WTC11 (cell line): ENCODE measurements at regions not wholly inside any gene's neighbourhood (a gene's known extent, or its start where the extent isn't known, plus 50 kb on each side); places are given as distances from the start of the nearest gene placed in this dataset.

Source experiments
- EMX1 ChIP-seq: fragments of 250-450 bp; sonication (Bioruptor Pico); IDR thresholded peaks from 2 replicates; pipeline ENCODE4 v1.8.0; 2021; ENCODE audit warnings: mild to moderate bottlenecking
- TF ChIP-seq, protein P1 (sequence below): fragments of 200-600 bp; IDR thresholded peaks from 2 replicates; pipeline ENCODE4 v1.8.0; 2022; ENCODE audit warnings: antibody characterized with exemption
- TF ChIP-seq, protein P2 (sequence below): sonication (generic); formaldehyde crosslinking; IDR thresholded peaks from 2 replicates; pipeline ENCODE4 v1.8.1; 2022; ENCODE audit warnings: mild to moderate bottlenecking, moderate library complexity, missing genetic modification reagents

DNA sequence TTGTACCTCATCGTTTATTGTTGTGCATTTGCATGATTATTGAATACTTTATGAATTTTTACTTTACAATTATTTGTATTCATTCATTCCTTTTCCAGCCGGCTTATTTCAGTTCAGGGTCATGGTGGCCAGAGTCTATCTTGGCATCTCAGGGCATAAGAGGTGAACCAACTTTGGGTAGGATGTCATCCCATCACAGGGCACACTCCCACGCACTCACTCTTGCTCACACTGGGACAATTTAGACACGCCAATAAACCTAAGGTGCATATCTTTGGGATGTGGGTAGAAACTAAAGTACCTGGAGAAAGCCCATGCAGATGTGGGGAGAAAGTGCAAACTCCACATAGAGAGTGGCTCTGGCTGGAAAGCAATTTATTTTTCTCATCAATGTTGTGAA lies 158.1 kb upstream of the MAST4 start:
- TF ChIP-seq, protein P1, sequence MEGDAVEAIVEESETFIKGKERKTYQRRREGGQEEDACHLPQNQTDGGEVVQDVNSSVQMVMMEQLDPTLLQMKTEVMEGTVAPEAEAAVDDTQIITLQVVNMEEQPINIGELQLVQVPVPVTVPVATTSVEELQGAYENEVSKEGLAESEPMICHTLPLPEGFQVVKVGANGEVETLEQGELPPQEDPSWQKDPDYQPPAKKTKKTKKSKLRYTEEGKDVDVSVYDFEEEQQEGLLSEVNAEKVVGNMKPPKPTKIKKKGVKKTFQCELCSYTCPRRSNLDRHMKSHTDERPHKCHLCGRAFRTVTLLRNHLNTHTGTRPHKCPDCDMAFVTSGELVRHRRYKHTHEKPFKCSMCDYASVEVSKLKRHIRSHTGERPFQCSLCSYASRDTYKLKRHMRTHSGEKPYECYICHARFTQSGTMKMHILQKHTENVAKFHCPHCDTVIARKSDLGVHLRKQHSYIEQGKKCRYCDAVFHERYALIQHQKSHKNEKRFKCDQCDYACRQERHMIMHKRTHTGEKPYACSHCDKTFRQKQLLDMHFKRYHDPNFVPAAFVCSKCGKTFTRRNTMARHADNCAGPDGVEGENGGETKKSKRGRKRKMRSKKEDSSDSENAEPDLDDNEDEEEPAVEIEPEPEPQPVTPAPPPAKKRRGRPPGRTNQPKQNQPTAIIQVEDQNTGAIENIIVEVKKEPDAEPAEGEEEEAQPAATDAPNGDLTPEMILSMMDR: no peak
- no peak for TF ChIP-seq EMX1 (CRISPR knock-in tag)
- TF ChIP-seq, protein P2, sequence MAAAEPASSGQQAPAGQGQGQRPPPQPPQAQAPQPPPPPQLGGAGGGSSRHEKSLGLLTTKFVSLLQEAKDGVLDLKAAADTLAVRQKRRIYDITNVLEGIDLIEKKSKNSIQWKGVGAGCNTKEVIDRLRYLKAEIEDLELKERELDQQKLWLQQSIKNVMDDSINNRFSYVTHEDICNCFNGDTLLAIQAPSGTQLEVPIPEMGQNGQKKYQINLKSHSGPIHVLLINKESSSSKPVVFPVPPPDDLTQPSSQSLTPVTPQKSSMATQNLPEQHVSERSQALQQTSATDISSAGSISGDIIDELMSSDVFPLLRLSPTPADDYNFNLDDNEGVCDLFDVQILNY: no peak
